NCI-H226 (cell line): ENCODE measurements at regions not wholly inside any gene's neighbourhood (a gene's known extent, or its start where the extent isn't known, plus 50 kb on each side); places are given as distances from the start of the nearest gene placed in this dataset.
A peak's percentile ranks its signal among the peaks of the same experiment; 100 is the strongest.

Experiments used
- DNase-seq: peaks from one replicate; pipeline ENCODE4 v3.0.0-alpha.2; 2015

- no peak for DNase-seq
Measured at GRCh38 chr18:73780218-73780617, 367.4 kb downstream of the FBXO15 start.

GRCh38 chr18:73778032-73778359, 369.6 kb downstream of the FBXO15 start:
- DNase-seq, result no peak

DNA sequence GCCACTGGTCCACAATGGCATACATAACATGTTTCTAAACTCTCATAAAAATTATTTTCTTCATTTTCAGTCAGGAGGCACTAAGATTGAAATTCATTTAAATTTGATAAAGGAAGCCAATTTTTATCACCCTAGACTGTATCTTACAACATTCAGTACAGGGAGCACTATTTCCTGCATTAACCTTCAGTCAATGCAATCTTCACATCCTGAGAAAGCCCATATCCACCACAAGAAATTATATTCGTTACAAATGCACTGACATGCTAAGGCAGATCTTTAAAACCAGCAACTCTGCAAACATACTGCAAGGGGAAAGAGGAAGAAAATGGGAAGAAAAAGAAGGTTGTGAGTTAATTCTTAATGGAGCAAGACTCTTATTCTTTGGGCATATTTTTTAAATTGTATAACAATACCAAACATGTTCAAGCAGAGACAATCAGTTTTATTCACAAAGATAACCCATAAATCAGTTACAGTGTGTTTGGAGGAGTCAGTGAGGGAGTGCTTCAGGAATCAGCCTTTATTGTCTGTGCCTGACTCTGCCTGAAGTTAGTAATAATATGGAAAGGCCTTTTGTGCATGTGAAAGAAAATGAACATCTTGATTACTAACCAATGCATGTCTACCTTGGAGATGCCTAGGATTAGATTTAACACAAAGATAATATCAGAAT, 370.1 kb downstream of the FBXO15 start:
- no peak for DNase-seq

GRCh38 chr18:73774811-73775509, 372.7 kb downstream of the FBXO15 start:
- peak; percentile 7 for DNase-seq

GRCh38 chr18:73768043-73768442, 379.6 kb downstream of the FBXO15 start:
- no peak for DNase-seq

- no peak for DNase-seq
Measured at GRCh38 chr18:73766910-73767515, 380.6 kb downstream of the FBXO15 start.

DNA sequence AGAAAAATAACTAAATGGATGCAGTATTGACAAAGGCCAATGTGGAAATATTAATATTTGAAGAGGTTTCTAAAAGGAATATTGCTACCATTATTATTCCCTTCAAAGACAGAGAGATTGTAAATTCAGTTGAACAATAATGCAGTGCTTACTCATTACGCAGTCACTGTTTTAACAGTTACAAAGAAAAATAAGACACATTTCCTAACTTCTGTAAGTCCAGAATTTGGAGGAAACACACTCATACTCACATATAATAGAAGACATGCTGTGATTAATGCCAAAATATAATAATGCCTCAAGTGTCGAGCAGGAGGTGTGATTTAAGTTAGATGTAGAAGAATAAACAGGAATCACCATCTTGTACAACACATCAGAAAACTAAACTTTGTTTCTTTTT, 389.2 kb downstream of the FBXO15 start:
- DNase-seq, result no peak

GRCh38 chr18:73756256-73757091, 391.2 kb downstream of the FBXO15 start:
- no peak for DNase-seq

DNA sequence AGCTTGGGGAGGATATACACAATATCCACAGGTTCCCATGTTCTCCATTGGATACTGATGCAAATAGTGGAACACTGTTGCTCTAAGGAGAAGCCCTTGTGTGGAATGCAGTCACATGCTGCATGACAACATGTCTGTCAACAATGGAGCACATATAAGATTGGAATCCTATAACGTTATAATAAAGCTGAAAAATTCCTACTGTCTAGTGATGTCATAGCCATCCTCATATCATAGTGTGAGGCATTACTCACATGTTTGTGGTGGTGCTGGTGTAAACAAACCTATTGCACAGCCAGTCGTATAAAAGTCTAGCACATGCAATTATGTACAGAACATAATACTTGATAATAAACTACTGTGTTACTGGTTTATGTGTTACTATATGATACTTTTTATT, 394.7 kb downstream of the FBXO15 start:
- no peak for DNase-seq

GRCh38 chr18:73752546-73752945, 395.1 kb downstream of the FBXO15 start:
- DNase-seq, result peak; percentile 26

GRCh38 chr18:73750052-73750451, 397.6 kb downstream of the FBXO15 start:
- DNase-seq, result no peak

DNA sequence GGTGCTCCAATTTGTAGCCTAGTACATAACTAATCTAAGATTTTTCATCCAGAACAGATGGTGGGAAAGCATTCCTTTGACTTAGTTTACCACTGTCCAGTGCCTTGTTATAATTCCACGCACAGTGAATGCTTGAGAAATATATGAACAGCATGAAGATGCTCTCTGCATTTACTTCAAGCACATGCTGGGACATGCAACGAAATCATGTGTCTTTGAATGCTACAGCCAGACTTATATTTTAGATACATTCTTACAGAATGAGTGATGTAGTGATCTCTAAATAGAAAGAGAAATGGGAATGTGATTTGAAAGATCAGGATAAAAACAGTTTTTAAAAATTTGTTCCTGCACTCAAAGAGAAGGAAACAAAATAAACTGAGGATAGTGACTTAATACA, 398.3 kb downstream of the FBXO15 start:
- DNase-seq, result no peak

DNA sequence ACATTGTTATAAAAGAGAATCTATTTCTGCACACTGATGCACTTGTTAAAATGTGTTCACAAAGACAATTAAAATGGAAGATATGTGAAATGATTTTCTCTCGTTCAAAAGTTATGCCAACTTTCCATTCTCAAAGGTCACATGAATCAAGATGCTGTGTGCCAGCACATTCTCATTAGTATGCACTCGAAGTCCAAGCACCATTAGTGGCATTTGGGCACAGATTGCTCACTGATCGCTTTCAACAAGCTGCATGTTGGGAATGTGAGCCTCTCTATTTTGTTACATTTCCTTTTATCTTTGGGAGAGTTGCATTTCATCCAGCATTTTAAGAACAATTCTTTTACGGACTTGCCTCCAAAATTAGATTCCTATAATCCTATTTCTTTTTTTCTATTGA, 398.9 kb downstream of the FBXO15 start:
- no peak for DNase-seq

GRCh38 chr18:73746101-73746500, 401.5 kb downstream of the FBXO15 start:
- DNase-seq, result no peak

GRCh38 chr18:73742957-73743356, 404.7 kb downstream of the FBXO15 start:
- no peak for DNase-seq

DNA sequence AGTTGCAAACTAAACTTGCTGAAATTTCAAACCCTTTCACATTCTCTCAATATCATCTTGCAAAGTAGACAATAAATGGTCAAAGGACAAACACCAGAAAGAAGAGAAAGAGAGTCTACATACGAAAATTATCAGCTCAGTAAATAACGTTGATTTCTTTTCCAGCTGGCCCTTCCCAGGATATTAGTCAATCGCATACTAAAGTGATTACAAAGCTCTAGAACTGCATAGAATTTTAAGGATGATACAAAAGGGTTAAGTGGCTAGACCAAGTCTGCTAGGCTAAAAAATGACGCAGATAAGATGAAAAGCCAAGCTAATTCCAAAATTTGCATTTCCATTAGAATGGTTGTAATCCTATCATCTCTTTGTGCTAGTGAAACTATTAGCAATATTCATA, 405.7 kb downstream of the FBXO15 start:
- no peak for DNase-seq

DNA sequence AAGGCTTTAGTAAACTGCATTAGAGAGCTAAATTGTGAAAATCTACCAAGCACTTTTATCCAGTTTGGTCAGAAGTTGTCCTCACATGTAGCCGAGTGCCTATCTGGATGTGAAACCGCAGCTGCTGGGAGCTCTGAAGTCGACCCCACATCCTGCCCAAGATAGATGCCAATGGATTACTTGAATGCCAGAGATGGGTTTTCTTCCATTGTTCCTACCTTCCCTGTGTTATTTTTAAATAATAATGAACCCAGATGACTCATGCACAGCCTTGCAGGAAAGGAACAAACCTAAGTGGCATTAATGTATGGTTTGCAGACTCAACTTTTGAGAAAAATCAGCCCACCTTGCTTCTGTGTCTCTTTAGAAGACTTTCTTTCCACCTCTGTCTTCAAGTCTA, 408.5 kb downstream of the FBXO15 start:
- DNase-seq, result no peak

GRCh38 chr18:73737990-73738389, 409.6 kb downstream of the FBXO15 start:
- DNase-seq, result no peak

DNA sequence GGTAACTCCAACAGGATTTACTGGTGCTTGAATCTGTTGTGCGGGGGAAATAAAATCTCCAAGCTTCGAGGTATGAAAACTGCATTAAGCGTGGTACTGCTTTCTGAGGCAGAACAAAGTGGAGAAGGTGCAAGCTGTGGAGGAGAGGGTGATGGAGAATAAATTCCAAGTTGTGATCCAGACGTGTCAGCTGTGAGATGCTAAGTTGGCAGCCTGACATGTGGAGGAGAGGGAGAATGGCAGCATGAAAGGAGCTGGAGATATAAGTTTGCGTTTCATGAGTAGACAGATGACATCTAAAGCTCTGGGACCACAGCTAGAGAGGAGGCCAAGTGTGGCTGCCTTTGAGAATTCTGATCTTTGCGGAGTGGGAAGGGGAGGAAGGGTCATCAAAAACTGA, 411.8 kb downstream of the FBXO15 start:
- no peak for DNase-seq

- no peak for DNase-seq
Measured at GRCh38 chr18:73733806-73734314, 413.8 kb downstream of the FBXO15 start.

GRCh38 chr18:73733376-73733775, 414.3 kb downstream of the FBXO15 start:
- DNase-seq, result no peak

DNA sequence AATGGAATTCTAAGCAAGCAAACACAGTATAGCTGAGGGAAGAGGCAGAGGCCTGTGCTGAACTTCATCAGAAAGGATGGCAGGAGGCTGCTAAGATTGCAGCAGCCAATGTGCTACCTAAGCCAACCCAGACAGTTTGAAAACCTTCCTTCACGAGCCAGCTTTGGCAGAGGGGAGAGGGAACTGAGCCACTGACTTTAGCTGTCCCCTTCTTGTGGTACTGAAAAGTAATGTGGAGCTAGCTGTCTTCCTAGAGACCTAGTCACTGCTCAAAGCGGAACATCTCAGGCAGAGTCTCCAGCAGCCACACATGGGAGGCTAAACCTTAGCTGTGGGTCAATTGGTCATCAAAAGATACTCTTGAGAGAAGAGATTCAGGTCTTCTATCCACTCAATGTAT, 419.0 kb downstream of the FBXO15 start:
- DNase-seq, result no peak

DNA sequence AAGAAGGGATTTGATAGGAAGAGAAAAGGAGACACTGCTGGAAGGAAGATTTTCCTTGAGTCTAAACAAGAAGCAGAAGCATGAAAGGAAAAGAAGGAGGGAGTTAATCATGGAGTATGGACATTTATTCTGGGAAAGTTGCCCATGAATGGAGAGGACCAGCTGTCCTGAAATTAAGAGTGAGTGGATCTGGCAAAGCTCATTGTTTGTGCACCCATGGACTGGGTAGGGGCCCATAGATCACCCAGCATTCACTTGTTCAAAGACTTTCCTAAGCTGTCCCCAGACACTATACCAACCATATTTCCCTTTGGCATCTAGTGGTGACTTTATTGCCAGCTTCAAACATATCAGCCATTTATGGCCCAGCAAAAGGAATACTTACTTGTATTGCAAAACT, 422.7 kb downstream of the FBXO15 start:
- DNase-seq, result no peak
